ENCODE measurements at regions not wholly inside any gene's neighbourhood (a gene's known extent, or its start where the extent isn't known, plus 50 kb on each side); places are given as distances from the start of the nearest gene placed in this dataset.

DNA sequence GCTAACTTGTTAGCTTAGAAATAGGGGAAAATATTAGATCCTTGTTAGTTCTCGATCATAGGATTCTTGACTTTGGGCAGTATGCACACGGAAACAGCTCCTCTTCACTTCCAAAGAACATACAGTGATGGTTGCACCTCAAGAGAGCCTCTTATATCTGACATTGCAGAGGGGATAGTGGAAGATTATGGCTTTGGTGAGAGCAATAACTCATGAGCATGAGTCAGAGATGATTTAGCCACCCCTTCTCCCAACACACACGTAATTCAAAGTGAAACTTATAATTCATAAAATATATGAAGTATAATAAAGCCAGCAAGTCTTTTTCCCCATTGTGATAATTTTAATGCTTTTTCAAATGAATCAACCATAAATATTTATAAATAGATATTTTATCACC, 683.7 kb downstream of the POM121L12 start:
- TF ChIP-seq HOXB5 (CRISPR knock-in tag; IDR thresholded peaks at IDR 0.05) (no peak), RNF2 (IDR thresholded peaks at IDR 0.05; ENCODE audit: borderline replicate concordance, low read depth) (no peak), JUN (IDR thresholded peaks at IDR 0.05) (no peak), POLR2A (IDR thresholded peaks at IDR 0.05; ENCODE audit: low read length) (no peak), ZSCAN20 (CRISPR knock-in tag; IDR thresholded peaks at IDR 0.05) (no peak), HOXA7 (CRISPR knock-in tag; IDR thresholded peaks at IDR 0.05) (no peak), POLR2AphosphoS2 (conservative IDR thresholded peaks at IDR 0.05; ENCODE audit: low read length) (no peak), KDM5A (IDR thresholded peaks at IDR 0.05) (no peak), MAFK (IDR thresholded peaks at IDR 0.05; ENCODE audit: partially characterized antibody) (no peak), CEBPB (IDR thresholded peaks at IDR 0.05) (no peak)
- TF ChIP-seq, protein P1, sequence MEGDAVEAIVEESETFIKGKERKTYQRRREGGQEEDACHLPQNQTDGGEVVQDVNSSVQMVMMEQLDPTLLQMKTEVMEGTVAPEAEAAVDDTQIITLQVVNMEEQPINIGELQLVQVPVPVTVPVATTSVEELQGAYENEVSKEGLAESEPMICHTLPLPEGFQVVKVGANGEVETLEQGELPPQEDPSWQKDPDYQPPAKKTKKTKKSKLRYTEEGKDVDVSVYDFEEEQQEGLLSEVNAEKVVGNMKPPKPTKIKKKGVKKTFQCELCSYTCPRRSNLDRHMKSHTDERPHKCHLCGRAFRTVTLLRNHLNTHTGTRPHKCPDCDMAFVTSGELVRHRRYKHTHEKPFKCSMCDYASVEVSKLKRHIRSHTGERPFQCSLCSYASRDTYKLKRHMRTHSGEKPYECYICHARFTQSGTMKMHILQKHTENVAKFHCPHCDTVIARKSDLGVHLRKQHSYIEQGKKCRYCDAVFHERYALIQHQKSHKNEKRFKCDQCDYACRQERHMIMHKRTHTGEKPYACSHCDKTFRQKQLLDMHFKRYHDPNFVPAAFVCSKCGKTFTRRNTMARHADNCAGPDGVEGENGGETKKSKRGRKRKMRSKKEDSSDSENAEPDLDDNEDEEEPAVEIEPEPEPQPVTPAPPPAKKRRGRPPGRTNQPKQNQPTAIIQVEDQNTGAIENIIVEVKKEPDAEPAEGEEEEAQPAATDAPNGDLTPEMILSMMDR (IDR thresholded peaks at IDR 0.05), result no peak
- TF ChIP-seq, protein P2, sequence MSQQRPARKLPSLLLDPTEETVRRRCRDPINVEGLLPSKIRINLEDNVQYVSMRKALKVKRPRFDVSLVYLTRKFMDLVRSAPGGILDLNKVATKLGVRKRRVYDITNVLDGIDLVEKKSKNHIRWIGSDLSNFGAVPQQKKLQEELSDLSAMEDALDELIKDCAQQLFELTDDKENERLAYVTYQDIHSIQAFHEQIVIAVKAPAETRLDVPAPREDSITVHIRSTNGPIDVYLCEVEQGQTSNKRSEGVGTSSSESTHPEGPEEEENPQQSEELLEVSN (IDR thresholded peaks at IDR 0.05; ENCODE audit: borderline replicate concordance, low read depth), result no peak
- TF ChIP-seq, protein P3, sequence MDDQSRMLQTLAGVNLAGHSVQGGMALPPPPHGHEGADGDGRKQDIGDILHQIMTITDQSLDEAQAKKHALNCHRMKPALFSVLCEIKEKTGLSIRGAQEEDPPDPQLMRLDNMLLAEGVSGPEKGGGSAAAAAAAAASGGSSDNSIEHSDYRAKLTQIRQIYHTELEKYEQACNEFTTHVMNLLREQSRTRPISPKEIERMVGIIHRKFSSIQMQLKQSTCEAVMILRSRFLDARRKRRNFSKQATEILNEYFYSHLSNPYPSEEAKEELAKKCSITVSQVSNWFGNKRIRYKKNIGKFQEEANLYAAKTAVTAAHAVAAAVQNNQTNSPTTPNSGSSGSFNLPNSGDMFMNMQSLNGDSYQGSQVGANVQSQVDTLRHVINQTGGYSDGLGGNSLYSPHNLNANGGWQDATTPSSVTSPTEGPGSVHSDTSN (IDR thresholded peaks at IDR 0.05), result no peak
- TF ChIP-seq, protein P4, sequence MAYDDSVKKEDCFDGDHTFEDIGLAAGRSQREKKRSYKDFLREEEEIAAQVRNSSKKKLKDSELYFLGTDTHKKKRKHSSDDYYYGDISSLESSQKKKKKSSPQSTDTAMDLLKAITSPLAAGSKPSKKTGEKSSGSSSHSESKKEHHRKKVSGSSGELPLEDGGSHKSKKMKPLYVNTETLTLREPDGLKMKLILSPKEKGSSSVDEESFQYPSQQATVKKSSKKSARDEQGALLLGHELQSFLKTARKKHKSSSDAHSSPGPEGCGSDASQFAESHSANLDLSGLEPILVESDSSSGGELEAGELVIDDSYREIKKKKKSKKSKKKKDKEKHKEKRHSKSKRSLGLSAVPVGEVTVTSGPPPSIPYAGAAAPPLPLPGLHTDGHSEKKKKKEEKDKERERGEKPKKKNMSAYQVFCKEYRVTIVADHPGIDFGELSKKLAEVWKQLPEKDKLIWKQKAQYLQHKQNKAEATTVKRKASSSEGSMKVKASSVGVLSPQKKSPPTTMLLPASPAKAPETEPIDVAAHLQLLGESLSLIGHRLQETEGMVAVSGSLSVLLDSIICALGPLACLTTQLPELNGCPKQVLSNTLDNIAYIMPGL (CRISPR knock-in tag; IDR thresholded peaks at IDR 0.05; ENCODE audit: borderline replicate concordance), result no peak
